ENCODE measurements at regions not wholly inside any gene's neighbourhood (a gene's known extent, or its start where the extent isn't known, plus 50 kb on each side); places are given as distances from the start of the nearest gene placed in this dataset.

GRCh38 chr3:5560199-5560598, 372.7 kb downstream of the EDEM1 start:
- no peak for TF ChIP-seq POLR2A (IDR thresholded peaks at IDR 0.05)
- no peak for TF ChIP-seq CTCF (IDR thresholded peaks at IDR 0.05)
